ENCODE measurements at regions not wholly inside any gene's neighbourhood (a gene's known extent, or its start where the extent isn't known, plus 50 kb on each side); places are given as distances from the start of the nearest gene placed in this dataset.

DNA sequence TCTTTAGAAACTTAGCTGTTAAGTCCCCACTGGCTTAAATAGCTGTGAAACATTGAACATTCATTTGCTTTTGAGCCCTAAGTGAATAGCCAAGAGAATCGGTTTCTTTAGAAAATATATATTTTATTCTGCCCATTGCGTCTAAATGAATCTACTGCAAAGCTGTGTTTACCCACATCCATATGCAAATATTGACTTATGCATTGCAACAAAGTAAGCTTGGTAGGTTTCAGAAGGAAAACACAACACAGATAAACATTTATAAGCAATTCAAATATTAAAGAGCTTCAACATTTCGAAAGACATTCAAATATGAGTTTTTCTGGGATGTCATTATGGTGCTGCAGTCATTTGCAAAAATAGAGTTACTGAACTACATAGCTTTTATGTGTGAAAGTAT, 257.3 kb downstream of the SH2D4B start:
- no peak for TF ChIP-seq CTCF (IDR thresholded peaks at IDR 0.05)
- TF ChIP-seq POLR2A (IDR thresholded peaks at IDR 0.05): no peak
- TF ChIP-seq EP300 (IDR thresholded peaks at IDR 0.05): no peak
